GM12872 (cell line): ENCODE measurements at regions not wholly inside any gene's neighbourhood (a gene's known extent, or its start where the extent isn't known, plus 50 kb on each side); places are given as distances from the start of the nearest gene placed in this dataset.

Experiments used
- CTCF ChIP-seq: IDR thresholded peaks from 3 replicates; pipeline ENCODE4 v1.5.1; 2011; ENCODE audit warnings: low read depth, mild to moderate bottlenecking, low read length, moderate library complexity; ENCODE audit not compliant: insufficient read depth

DNA sequence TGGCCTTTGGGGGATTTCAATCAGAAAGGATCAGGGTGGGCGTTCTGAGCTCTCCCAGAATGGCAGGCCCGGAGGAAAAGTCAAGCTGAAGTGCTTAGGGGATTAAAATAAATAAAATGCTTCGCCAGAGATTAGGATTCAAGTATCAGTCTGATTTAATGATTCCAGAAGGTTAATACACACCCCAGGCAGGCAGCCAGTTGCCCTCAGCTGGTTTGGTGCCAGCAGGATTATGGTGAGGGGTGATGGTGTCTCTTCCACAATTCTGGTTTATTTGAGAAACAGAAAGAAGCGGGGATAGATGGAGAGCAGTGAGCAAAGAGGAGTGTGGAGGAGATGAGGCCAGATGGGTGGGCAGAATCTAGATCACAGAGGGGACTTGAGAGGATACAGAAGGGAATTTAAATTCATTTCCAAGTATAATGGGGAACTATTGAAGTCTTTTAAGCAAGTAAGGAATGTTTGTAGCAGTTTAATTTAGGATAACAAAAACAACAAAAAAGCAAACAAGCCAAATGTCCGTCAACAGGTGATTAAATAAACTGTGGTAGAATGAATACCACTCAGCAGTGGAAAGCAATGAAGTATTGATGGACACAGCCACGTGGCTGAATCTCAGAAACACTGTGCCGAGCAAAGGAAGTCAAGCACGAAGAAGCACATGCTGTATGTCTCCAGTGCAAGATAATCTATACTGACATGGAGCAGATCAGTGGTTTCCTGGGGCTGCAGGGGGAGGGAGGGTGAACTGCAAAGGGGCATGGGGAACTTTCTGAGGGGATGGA is 297.7 kb downstream of the MSX2 start:
- no peak for TF ChIP-seq CTCF

DNA sequence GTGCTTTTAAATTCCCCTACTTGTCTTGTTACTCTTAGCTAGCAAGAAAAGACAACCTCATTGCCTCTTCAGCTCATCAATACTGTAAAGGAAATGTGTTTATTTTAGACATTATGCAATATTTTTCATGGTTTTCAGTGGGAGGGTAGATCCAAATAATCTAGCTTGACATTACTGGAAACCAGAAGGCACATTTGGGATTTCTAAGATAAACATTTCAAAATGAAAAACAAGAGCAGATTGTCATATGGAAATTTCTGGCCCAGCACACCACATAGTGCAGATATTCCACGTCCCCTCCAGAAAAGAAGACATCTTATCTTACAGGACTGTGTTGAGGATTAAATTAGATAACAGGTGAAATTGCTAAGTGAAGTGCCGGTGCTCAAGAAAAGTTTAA is 296.9 kb downstream of the MSX2 start:
- TF ChIP-seq CTCF, result no peak

- no peak for TF ChIP-seq CTCF
Measured at GRCh38 chr5:175015028-175015685, 290.8 kb downstream of the MSX2 start.

- no peak for TF ChIP-seq CTCF
Measured at GRCh38 chr5:175013251-175013650, 288.9 kb downstream of the MSX2 start.

DNA sequence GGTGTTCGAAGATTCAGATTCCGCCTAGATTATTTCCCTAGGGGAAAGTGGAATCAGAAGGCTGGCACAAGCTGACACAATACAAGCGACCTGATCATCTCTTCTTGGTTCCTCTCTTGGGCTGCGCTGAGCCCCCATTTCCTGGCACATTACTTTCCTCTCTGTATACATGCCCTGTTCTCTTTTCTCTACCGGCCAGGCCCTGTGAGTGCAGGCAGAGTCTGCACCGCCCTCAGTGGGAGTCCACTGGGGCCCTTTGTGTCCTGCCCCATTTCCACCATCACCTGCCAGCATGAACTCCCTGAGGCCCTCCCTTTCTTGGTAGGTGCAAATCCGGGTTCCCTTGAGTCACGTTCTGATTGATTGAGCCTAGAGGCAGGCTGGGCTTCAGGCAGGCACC is 287.9 kb downstream of the MSX2 start:
- TF ChIP-seq CTCF, result no peak

DNA sequence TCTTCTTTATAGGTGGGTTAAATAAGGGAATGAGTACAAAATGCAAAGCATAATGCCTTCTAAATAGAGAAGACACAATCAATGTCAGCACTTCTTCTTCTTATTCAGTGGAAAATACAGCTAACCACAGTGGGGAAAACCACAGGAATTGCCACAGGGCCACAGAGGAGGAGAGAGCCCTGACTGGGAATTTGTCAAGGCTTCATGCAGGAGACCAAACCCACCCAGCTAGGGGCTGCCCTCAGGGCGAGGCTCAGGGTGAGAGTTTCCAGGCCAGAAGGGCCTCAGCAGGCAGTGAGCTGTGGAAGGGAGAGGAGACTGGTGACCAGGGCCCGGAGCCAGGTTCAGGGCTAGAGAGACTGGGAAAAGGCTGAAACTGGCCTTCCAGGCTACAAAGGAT is 279.1 kb downstream of the MSX2 start:
- TF ChIP-seq CTCF, result no peak

DNA sequence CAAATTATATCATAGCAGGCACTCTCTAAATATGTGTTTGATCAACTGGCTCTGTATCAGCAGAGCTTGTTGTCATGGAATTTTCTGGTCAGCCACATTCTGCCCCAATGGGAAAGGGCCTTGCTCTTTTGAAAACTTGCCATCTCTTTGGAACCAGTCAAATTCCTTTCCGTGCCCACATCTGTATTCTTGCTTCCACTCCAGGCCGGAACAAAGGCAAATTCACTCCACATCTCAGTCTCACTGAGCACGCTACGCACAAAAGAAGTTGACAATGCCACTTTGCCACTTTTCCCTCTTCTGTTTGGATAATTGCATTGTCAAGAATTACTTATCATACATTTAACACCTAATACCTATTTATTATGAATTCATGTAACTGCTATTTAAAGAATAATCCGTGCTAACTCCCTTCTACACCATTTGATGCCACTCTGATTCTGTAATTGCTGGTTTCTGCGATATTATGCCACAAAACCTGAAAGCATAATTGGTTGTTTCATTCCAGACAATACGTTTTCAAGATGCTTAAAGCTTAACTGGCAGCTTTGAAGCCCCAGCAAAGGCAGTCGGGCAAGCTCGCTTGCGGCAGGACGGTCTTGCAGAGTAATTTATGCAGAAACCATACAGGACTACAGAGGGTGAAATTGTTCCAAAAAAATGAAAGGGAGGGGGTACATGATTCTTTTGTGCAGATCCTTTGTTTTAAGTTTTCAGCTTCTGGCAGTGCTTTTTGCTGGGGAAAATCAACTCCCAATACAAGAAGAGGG is 277.7 kb downstream of the MSX2 start:
- no peak for TF ChIP-seq CTCF
